GM13976 (cell line): ENCODE measurements at regions not wholly inside any gene's neighbourhood (a gene's known extent, or its start where the extent isn't known, plus 50 kb on each side); places are given as distances from the start of the nearest gene placed in this dataset.

ENCODE experiments used
- DNase-seq: peaks from one replicate; pipeline ENCODE4 v3.0.0; 2012; ENCODE audit warnings: low spot score
- in situ Hi-C: fragments of 300-500 bp; cut with MboI; formaldehyde crosslinking; loops from one replicate; pipeline ENCODE4 v1.12.0; 2022; ENCODE audit warnings: low sequenced_read_pairs, mixed read lengths, inconsistent platforms; ENCODE audit not compliant: unreplicated experiment
- TF ChIP-seq, protein P1 (sequence below): IDR thresholded peaks from 2 replicates; pipeline ENCODE4 v1.5.1; 2012; ENCODE audit warnings: borderline replicate concordance, mild to moderate bottlenecking; ENCODE audit not compliant: insufficient read depth; ENCODE audit errors: extremely low read depth, missing control alignments, control extremely low read depth

DNA sequence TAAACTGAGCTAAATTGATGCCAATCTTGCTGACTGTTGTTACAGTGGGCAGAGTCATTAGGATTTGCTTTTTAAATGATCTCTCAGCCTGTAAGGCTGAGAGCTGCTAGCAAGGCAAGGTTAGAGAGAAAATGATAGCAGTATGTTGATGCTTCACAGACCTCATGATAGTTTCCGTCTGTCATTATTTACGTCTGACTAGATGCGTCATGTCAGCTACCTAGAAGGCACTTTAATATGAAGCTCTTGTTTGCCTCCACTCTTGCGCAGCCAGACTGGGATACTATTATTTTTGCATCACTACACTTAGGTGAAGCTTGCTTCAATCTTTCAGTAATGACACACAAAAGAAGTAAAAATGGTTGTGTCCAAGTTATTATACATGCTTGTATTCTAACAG lies 313.8 kb downstream of the LNPK start:
- no peak for DNase-seq
- TF ChIP-seq, protein P1, sequence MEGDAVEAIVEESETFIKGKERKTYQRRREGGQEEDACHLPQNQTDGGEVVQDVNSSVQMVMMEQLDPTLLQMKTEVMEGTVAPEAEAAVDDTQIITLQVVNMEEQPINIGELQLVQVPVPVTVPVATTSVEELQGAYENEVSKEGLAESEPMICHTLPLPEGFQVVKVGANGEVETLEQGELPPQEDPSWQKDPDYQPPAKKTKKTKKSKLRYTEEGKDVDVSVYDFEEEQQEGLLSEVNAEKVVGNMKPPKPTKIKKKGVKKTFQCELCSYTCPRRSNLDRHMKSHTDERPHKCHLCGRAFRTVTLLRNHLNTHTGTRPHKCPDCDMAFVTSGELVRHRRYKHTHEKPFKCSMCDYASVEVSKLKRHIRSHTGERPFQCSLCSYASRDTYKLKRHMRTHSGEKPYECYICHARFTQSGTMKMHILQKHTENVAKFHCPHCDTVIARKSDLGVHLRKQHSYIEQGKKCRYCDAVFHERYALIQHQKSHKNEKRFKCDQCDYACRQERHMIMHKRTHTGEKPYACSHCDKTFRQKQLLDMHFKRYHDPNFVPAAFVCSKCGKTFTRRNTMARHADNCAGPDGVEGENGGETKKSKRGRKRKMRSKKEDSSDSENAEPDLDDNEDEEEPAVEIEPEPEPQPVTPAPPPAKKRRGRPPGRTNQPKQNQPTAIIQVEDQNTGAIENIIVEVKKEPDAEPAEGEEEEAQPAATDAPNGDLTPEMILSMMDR, result no peak
- in situ Hi-C loops, result no loop called here

DNA sequence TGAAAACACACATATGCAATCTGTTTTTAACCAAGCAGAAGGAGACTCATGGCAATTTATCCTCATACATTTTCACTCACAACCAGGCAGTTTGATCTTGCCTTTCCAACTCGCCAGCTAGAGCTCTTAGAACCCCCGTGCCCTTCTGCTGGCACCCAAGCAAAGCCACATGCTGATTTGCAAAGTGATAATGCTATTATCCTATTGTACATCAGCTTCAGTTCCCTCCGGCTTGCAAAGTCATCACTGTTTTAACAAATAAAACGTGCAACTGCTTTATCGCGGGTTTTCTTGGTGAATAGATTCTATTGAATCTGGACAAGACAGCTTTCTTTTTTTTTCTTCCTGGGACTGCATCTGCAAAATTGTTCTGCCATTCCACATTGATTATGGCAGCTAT lies 314.6 kb downstream of the LNPK start:
- DNase-seq, result no peak
- TF ChIP-seq, protein P1, result no peak
- in situ Hi-C loops, result no loop called here

DNA sequence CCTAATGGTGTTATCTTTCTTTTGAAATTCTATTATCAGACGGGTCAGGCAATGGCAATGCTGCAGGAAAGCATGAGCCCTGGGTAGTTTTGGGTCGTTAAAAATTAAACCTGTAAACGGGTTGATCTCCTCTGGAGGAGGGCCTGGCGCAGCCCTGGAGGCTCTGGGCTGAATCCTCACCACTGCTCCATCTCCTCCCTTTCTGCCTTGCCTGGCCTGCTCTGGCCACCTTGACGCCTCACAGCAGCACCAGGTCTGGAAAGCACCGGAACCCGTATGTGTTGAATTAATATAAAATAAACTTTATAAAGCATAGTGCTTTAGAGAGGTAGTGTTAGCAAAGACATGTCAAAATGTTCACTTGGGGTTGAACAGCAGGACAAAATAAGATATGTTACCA lies 316.1 kb downstream of the LNPK start:
- in situ Hi-C loops, result no loop called here
- no peak for DNase-seq
- TF ChIP-seq, protein P1, result no peak

DNA sequence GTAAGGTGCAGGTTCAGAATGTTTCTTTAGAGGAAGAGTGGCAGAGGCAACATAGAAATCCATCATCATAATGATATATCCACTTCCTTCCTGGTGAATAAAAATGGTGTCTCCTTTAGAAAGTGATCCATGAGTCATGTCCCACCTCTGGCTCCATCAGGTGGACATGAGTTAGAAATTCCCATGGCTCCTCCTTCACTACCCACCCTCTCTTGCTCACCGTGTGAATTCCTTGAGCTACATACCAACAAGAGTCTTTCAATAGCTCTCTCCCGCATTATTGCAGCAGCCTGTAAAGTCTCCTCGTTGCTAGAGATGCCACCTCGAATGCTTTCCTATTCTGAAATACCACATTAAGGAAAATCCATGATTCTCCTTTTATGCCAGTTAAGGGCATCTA lies 317.6 kb downstream of the LNPK start:
- TF ChIP-seq, protein P1, result no peak
- no peak for DNase-seq
- in situ Hi-C loops, result no loop called here

DNA sequence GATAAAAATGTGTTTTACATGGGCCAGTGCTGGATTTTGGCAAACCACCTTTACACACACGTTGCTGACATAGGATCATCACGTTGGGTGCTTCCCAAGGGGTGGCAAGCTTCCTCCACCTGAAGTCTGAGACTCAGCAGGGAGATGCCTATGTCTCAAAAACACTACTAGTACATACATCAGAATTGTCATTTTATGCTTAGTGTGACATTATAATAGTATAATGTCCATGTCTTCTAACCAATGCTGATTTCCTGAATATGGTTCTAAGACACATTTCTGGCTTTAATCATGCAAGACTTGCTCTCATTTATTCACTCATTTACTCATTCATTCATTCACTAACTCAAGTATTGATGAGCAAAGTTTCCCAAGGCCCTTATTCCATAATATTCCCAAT lies 322.3 kb downstream of the LNPK start:
- in situ Hi-C loops, result no loop called here
- DNase-seq, result no peak
- TF ChIP-seq, protein P1, result no peak

DNA sequence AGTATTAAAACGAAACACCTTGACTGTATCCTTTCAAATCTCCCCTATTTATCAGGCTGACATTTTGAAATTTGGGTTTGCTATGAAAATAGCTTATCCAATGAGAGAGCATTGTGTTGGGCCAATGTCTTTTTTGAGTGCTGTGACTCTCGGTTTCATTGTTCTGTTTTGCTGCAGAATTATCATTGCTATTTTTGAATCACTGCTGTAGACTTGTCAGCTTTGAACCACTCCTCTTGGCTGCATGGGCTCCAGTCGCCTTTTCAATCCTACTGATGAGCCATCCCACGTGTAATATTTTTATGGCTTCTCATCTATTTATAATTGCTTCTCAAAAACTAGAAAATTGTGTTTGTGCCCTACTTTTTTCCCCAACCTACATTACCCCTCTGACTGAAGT lies 322.8 kb downstream of the LNPK start:
- in situ Hi-C loops, result no loop called here
- no peak for DNase-seq
- TF ChIP-seq, protein P1, result no peak

DNA sequence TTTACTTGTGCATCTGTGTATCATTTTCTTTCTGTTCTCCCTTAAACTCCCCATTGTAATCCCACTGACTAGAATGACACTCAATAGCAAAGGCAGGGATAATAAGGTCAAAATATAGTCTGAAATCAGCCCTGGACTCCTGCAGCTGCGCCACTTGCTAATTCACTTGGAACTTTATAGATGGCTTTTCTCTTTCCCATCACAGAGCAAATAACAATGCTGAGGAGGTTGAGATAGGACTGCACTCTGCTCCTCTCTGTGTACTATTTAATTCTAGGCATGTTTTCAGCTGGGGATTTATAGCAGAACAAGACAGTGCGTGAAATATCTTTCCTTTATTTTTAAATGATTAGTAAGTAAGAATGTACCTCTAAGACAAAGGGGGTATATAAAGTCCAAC lies 324.2 kb downstream of the LNPK start:
- DNase-seq, result no peak
- TF ChIP-seq, protein P1, result no peak
- in situ Hi-C loops, result no loop called here
